ENCODE measurements at regions not wholly inside any gene's neighbourhood (a gene's known extent, or its start where the extent isn't known, plus 50 kb on each side); places are given as distances from the start of the nearest gene placed in this dataset.

DNA sequence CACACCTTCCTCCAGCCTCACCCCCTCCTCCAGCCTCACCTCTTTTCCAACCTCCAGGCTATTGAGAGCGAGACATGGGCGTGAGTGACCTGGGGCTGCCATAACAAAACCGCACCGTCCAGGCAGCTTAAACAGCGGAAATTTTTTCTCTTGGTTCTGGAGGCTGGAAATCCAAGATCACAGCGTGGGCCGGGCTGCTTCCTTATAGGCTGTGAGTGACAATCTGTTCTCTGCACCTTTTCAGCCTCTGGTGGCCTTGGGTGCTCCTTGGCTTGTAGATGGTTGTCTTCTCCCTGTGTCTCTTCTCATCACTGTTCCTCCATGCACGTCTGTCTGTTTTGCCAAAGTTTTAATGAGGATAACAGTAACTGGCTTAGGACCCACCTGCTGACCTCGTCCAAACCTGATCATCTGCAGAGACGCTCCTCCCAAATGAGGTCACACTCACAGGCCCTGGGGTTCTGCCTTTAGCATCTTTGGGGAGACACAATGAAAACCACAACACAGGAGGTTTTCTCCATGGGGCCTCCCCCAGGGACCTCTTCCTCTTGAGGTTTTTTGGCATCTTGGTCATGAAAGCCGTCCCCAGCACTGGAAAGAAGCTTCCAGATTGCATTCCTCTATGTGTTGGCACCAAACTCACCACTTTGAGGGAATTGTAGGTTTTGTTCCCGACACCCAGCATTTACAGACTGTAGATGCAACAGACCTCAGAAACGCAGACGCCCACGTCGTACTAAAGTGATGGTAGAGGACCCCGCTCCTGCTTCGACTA is 878.1 kb downstream of the BRD1 start:
- no peak overlapping the region for H3K27ac ChIP-seq
- TF ChIP-seq, protein P1, sequence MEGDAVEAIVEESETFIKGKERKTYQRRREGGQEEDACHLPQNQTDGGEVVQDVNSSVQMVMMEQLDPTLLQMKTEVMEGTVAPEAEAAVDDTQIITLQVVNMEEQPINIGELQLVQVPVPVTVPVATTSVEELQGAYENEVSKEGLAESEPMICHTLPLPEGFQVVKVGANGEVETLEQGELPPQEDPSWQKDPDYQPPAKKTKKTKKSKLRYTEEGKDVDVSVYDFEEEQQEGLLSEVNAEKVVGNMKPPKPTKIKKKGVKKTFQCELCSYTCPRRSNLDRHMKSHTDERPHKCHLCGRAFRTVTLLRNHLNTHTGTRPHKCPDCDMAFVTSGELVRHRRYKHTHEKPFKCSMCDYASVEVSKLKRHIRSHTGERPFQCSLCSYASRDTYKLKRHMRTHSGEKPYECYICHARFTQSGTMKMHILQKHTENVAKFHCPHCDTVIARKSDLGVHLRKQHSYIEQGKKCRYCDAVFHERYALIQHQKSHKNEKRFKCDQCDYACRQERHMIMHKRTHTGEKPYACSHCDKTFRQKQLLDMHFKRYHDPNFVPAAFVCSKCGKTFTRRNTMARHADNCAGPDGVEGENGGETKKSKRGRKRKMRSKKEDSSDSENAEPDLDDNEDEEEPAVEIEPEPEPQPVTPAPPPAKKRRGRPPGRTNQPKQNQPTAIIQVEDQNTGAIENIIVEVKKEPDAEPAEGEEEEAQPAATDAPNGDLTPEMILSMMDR (IDR thresholded peaks at IDR 0.05): no peak
- no peak for TF ChIP-seq ZFX (IDR thresholded peaks at IDR 0.05; ENCODE audit: borderline replicate concordance)

DNA sequence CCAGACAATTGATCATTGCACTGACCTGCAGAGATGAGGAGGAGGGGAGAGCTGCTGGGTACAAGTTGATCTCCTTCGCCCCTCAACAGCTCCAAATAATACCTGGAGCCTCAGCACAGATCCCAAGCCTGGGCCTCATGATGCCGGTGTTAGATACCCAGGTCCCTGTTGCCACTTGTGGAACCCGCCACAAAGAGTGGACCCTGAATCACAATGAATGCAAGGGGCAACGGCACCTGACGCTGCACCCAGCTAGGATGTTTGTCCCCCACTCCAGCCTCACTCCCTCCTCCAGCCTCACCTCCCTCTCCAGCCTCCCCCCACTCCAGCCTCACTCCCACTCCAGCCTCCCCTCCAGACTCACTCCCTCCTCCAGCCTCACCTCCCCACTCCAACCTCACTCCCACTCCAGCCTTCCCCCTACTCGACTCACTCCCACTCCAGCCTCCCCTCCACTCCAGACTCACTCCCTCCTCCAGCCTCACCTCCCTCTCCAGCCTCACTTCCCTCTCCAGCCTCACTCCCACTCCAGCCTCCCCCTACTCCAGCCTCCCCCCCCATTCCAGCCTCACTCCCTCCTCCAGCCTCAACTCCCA is 879.0 kb downstream of the BRD1 start:
- TF ChIP-seq, protein P1 (IDR thresholded peaks at IDR 0.05): no peak
- no peak for TF ChIP-seq ZFX (IDR thresholded peaks at IDR 0.05; ENCODE audit: borderline replicate concordance)
- no peak overlapping the region for H3K27ac ChIP-seq

DNA sequence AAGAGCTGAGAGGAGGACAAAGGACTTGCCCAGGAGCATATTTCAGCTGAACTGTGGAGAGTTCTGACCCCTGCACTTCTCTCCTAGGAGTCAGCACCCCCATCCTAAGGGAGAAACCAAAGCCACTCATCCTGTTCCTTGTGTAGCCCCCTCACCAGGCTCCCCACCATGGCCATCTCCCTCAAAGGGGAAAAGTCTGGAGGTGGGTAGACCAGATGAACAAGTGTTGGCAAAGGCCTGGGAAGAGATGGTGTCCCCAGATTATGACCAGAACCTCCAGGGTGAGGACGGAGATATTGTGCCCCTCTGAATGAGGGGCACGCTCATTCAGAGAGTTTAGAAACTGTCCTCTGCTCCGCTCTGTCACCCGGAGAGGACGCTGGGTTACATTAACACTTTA is 880.0 kb downstream of the BRD1 start:
- no peak overlapping the region for H3K27ac ChIP-seq
- TF ChIP-seq, protein P1 (IDR thresholded peaks at IDR 0.05): no peak
- no peak for TF ChIP-seq ZFX (IDR thresholded peaks at IDR 0.05; ENCODE audit: borderline replicate concordance)

DNA sequence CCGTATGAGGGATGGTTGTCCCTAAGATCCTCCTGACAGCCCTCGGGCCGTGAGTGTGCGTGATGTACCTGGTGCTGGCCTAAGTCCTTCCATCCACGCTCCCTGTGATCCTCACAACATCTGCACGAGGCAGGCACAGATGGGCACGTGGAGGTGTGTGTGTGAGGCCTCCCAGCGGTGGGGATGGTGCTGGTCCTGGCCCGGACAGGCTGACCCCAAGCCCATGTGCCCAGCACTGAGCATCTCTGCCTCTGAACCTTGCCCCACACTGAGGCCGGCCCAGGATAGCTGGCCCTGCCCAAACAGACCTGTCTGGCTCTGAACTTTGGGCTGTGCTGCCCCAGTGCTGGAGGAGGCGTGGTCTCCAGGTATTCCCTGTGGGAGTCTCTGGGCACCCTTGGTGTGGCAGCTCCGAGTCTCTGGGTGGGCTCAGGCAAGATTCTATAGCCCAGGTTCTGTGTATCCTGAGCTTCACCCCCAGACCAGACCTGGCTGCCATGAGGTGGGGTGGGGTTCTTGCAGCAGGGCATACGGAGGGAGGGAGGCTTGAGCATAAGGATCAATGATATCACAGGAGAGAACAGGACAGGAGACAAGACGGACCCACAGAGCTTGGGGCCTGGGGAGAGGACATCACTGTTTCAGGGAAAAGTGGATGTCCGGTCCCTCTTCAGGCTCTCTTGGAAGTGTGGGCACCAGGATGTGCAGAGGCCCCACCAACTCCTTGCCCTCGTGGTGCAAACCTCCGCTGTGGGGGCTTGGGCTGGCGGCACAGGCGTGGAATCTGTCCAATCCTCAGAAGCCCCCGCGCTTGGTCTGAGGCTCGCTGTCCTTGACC is 881.8 kb downstream of the BRD1 start:
- H3K27ac ChIP-seq: no peak overlapping the region
- no peak for TF ChIP-seq ZFX (IDR thresholded peaks at IDR 0.05; ENCODE audit: borderline replicate concordance)
- TF ChIP-seq, protein P1 (IDR thresholded peaks at IDR 0.05): no peak

DNA sequence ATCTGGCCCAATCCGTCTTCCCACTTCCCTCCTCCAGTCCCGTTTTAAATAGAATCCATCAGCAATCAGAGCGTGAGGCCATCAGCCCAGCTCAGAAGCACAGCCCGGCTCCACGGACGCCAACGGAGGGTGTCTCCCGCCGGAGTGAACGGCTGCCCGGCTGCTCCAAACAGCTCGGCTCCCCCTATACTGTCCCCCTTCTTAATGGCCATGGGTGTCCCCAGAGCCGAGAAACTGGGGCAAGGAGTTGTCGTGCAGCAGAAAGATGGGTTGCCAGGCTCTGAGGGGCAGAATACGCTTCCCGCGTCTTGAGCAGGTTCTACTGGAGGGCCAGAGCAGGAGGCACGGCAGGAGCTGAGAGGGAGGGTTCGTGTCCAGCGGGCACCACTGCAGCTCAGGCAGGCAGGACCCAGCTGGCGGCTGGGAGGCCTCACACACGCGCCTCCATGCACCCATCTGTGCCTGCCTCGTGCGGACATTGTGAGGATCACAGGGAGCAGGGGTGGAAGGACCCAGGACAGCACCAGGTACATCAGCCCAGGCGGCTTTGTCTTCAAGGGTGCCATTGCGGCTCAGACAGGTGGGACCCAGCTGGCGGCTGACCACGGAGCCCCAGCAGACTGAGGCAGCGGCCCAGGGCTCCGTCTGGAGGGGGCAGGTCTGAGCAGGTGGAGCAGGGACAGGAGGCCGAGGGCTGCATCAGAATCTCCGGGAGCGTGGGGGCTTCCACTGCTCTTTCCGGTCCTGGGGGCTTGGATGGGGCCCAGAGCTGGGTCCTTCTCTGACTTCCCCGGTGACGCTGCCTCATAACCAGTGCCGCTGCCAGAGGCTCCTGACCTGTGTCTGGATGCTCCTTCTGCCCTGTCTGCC is 882.7 kb downstream of the BRD1 start:
- no peak overlapping the region for H3K27ac ChIP-seq
- TF ChIP-seq ZFX (IDR thresholded peaks at IDR 0.05; ENCODE audit: borderline replicate concordance): no peak
- TF ChIP-seq, protein P1 (IDR thresholded peaks at IDR 0.05): no peak

DNA sequence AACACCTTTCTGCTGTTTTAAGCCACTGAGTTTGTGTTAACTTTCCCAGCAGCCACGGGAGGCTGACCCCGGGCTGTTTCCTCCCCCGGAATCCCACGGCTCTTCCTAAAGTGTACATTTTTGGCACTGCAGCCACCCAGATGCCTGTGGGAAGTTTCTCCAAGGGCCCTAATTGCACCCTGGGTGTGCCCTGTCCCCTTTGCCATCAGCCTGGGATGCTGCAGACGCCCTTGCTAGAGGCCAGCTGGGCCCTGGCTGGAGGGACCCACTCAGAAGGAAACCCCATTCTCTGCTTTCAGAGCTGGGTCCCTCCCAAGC is 883.3 kb downstream of the BRD1 start:
- TF ChIP-seq ZFX (IDR thresholded peaks at IDR 0.05; ENCODE audit: borderline replicate concordance): no peak
- TF ChIP-seq, protein P1 (IDR thresholded peaks at IDR 0.05): no peak
- H3K27ac ChIP-seq: no peak overlapping the region
